NCI-H146 treated with DMSO at 0.1 percent for 48 hours (cell line): ENCODE measurements at regions not wholly inside any gene's neighbourhood (a gene's known extent, or its start where the extent isn't known, plus 50 kb on each side); places are given as distances from the start of the nearest gene placed in this dataset.

ENCODE experiments used
- DNase-seq: peaks from one replicate; lab custom pipeline; 2025; ENCODE audit not compliant: unreplicated experiment; lab: John Stamatoyannopoulos, UW

DNA sequence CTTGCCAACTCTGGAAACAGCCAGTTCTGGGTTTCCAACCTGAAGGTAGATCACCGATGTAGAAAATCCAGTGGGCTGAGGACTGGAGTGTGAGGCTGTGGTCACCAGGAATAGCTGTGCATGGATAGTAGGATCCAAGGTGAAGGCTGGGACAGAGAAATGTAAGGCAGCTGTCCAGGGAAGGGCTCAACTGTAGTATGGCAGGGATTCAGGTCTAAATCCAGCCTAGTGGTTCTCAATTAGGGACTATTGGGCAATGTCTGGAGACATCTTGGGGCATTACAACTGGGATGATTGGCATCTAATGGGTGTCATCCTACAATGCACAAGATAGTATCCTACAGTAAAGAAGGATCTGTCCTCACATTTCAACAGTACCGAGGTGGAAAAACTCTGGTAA is 67.7 kb upstream of the RUNX1 start:
- no peak for DNase-seq

DNA sequence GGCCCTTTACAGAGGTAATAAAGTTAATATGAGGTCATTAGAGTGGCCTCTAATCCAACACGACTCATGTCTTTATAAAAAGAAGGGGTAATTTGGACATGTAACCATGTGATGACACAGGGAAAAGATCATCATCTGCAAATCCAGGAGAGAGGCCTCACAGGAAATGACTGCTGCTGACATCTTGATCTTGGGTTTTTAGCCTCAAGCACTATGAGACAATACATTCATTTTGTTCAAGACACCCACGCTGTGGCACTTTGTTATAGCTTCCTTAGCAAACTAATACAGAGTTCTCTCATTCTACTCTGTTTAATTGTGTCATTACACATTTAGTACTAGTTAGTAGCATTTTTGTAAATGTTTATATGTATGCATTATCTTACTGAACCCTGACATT is 64.0 kb upstream of the RUNX1 start:
- no peak for DNase-seq

DNA sequence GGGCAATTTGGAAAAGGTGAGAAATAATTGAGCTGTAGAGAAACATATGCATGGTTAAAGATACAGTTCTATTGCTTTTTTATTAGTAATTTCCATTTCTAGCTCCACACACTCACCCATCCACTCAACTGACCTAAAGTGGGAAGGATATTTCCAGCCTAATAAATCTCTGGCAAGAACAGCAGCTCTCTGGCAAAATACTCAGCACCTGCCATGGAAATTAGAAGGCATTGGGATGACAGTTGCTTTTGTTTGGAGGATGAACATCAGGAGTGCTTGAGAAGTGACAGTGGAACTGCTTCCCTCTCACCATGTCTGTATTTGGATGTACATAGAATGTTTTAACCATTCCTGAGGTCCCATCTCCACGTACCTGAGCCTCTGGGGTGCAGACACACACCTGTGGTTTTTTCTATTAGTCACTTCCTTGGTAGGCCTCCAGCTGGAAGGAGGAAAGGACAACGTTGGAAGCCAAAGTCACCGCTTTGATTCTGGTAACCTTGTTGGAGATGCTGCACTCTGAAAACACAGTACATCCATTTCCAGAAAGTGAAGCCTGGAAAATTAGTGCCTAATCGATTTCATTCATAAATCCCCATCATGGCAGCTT is 62.3 kb upstream of the RUNX1 start:
- DNase-seq: no peak

DNA sequence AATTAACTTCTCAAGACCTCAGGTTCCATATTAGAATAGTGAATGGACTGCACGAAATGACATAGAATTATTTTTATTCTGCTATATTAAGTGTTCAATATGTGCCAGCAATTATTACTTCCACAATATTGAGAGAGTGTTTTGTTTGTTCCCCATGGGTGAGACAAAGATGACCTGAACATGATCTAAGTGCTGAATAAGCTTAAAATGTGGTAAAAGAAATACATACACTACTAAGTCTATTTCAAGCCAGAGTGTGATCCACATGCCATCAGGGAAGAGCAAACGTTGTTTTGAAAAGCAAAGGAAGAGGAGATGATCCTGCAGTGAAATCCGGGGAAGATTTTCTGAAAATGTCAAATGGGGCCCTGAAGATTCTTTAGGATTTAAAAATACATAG is 59.8 kb upstream of the RUNX1 start:
- DNase-seq: no peak

DNA sequence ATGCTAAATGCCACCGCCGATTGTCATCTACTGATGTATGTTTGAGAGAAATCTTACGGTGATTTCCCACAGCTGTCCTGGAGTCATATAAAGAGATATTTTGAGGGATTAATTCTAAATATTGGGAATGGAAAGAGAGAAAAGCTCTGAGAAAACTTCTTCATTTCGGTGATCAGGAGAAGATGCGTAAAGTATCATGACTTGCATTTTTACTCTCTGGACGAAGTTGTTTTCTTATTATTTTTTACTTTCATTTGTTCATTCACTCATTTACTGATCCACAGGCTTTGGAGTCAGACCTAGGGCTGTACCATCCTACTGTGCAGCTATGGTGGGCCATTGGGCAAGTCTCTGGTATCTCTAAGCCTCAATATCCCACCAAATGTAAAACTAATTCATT is 58.4 kb upstream of the RUNX1 start:
- no peak for DNase-seq

DNA sequence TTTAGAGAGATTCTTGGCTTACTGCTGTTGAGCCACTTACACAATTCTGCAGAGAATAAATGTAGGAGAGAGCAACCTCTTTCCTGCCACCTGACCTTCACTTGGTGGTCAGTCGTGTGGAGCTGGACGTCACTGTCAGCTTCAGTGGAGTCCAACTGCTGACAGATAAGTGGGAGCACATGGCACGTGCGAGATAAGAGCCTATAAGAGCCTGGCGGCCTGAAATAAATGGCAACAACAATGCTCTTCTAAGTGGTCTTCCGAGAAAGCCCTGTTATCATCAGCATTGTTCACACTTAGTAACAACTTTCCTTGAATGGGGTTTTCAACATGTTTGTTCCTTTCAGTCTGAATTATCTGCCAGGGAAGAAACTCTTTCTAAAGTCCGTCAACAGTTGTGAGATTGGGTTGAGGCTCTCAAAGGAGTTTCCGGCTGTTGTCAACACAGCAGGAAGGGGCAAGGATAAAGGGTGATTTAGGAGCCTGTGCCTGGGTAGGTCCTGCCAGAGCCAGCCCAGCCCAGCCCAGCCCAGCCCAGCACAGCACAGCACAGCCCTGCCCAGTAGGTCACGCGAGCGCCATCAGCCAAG is 57.2 kb upstream of the RUNX1 start:
- DNase-seq: no peak

DNA sequence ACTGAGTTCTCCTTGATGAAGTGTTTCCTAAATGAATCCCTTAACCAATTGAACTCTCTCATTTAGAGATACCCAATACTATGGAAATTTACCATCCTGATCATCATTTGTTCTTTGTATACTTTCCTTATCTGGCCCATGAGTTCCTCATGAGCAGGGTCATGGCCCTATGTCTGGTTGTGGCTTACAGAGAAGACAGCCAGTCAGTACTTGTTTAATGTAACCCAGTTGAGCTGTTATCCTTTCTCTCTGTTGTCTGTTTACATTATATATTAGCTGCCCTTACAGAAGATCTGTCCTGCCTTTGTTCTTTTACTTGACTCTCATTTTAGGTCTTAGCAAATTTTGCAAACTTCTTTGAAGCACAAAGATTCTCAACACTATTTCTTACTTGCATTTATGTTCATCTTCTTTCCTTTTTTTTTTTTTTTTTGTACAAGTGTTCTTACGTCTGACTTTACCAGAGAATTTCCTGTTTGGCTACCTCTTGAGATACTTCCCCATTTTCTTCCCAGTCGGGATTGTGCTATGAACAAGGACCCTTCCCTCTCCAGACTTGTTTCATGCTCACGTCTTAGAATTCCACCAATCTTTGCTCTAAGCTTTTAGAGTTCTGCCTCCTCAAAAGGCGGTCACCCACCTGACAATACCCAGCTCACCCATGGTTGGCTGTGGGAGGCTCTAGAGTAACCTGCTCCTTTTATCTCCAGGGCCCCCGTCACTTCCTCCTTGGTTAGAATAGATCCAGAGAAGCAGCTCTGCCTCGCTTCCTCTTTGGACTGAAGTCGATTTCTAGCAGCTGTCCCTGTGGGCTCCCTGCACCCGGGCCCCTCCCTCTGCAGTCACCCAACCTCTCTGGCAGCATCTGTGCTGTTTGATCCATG is 53.6 kb upstream of the RUNX1 start:
- DNase-seq: no peak

DNA sequence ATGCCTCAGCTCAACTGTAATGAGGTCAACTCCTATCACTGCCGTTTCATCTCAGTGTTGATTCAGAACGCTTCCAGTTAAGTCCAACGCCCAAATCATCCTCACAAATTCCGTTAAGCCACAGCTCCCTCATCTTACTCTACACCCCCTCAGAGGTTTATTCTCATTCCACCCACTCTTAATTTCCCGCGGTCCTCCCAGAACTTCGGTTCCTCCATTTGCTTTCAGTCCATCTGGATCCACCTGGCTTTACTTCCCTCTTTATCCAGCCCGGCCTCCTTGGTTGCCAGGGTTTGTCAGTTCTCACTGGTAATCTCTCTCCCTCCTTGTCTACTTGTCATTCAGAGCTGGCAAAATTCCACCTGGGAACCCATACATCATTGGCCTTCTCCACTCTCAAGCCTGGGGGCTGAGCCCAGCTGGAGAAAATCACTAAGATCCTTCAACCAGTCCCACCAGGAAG is 51.3 kb upstream of the RUNX1 start:
- no peak for DNase-seq

DNA sequence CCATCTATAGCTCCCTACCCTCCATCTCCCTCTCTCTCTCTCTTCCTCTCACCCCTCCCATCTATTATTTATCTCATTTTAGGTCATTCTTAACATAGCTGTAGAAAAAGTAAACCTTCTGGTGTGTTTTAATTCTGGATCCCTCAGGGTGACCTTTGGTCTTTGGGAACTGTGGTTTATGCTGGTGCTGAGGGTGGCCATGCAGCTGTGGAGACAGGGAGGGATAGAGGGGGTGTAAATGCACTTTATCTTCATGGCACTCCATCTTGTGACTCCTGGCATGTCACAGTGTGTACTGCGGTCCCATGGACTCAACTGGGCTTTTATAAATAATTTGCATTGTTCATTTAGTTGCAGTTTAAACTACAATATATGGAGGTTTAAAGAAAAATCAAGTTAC is 50.2 kb upstream of the RUNX1 start:
- DNase-seq: no peak
